Stimulated activated CD8-positive, alpha-beta memory T cell treated with anti-CD3 and anti-CD28 coated beads, Interleukin-7, amount 100 ng/mL, for 48 hours (primary cell): ENCODE measurements at regions not wholly inside any gene's neighbourhood (a gene's known extent, or its start where the extent isn't known, plus 50 kb on each side); places are given as distances from the start of the nearest gene placed in this dataset.

Source experiments
- DNase-seq, 2 donors: peaks; one replicate each; pipeline ENCODE4 v3.0.0-alpha.2; 2020; ENCODE audit warnings: low read depth in 1 of 2; ENCODE audit errors: extremely low read depth in 1 of 2

- no peak for DNase-seq
Observed at GRCh38 chr3:174398761-174399160, 460.4 kb upstream of the NAALADL2 start.

- no peak for DNase-seq
Observed at GRCh38 chr3:174403831-174404230, 455.3 kb upstream of the NAALADL2 start.

- no peak for DNase-seq
Observed at GRCh38 chr3:174408310-174408709, 450.8 kb upstream of the NAALADL2 start.

- no peak for DNase-seq
Observed at GRCh38 chr3:174409086-174409743, 449.9 kb upstream of the NAALADL2 start.

GRCh38 chr3:174413062-174413912 lies 445.8 kb upstream of the NAALADL2 start:
- no peak for DNase-seq

- no peak for DNase-seq
Observed at GRCh38 chr3:174414902-174415301, 444.2 kb upstream of the NAALADL2 start.

GRCh38 chr3:174417573-174417972 lies 441.6 kb upstream of the NAALADL2 start:
- no peak for DNase-seq

- DNase-seq: no peak
Observed at GRCh38 chr3:174419216-174419615, 439.9 kb upstream of the NAALADL2 start.

GRCh38 chr3:174423936-174424335 lies 435.2 kb upstream of the NAALADL2 start:
- DNase-seq: no peak

GRCh38 chr3:174424656-174425055 lies 434.5 kb upstream of the NAALADL2 start:
- no peak for DNase-seq

GRCh38 chr3:174425422-174425821 lies 433.7 kb upstream of the NAALADL2 start:
- DNase-seq: no peak

GRCh38 chr3:174430986-174431385 lies 428.1 kb upstream of the NAALADL2 start:
- DNase-seq: no peak

- no peak for DNase-seq
Observed at GRCh38 chr3:174431717-174432116, 427.4 kb upstream of the NAALADL2 start.

GRCh38 chr3:174436367-174436766 lies 422.8 kb upstream of the NAALADL2 start:
- no peak for DNase-seq

GRCh38 chr3:174438501-174439145 lies 420.5 kb upstream of the NAALADL2 start:
- no peak for DNase-seq

GRCh38 chr3:174439331-174440252 lies 419.5 kb upstream of the NAALADL2 start:
- DNase-seq: no peak

GRCh38 chr3:174440253-174440701 lies 418.9 kb upstream of the NAALADL2 start:
- DNase-seq: no peak

- DNase-seq: peak; percentile 42 to 50
Observed at GRCh38 chr3:174440741-174441587, 418.2 kb upstream of the NAALADL2 start.

- DNase-seq: no peak
Observed at GRCh38 chr3:174441588-174442301, 417.4 kb upstream of the NAALADL2 start.
